RCC 7860 (cell line): ENCODE measurements at regions not wholly inside any gene's neighbourhood (a gene's known extent, or its start where the extent isn't known, plus 50 kb on each side); places are given as distances from the start of the nearest gene placed in this dataset.

Experiments
- DNase-seq: peaks from one replicate; pipeline ENCODE4 v3.0.0-alpha.2; 2015; ENCODE audit warnings: low spot score
- FAIRE-seq: peaks from 2 replicates; lab custom pipeline; 2012; peaks lifted over from hg19 to GRCh38; lab: Jason Lieb, UNC

GRCh38 chrX:39576041-39576872 lies 521.5 kb downstream of the BCOR start:
- FAIRE-seq (no peak), DNase-seq (no peak)

GRCh38 chrX:39577206-39577984 lies 520.4 kb downstream of the BCOR start:
- DNase-seq = no peak
- FAIRE-seq = no peak

DNA sequence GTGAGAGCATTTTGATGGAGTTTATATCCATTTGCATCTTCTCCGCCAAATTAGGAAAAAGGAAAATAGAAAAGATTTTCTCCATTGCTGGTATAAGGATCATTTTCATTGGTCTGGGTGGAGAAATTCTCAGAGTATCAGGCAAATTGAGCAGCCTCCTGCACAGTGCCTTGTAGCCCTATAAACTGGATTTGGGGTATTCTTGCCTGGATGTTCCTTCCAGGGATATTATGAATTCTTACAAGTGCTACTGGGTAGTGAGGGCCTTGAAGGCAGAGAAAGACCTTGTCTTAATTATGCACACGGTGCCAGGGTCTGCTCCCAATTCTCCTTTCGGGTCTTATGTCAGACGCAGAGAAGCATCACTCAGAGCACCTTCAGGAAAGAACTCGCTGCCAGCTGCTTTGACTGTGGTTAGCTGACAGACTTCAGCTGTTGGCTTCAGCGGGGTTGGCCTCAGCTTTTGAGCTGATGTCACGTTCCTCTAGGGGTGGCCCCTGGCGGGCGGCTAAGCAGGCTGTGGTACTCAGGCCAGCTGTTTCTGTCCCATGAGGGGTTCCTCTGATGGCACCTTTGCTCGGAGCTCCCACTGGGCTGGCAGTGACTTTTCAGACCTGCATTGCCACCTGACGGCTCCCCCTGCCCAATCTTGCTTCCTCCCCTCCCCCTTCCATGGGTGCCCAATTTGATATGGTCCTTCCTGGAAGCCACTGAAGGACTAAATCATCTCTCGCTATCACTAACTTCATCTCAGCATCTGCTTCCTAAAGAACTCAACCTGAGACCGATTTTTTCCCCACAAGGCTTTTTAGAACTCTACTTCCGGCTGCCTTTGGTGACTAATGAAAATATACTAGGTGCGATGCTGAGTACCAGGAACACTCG lies 519.5 kb downstream of the BCOR start:
- FAIRE-seq = no peak
- DNase-seq = no peak

GRCh38 chrX:39580043-39580442 lies 517.7 kb downstream of the BCOR start:
- FAIRE-seq (no peak), DNase-seq (no peak)

DNA sequence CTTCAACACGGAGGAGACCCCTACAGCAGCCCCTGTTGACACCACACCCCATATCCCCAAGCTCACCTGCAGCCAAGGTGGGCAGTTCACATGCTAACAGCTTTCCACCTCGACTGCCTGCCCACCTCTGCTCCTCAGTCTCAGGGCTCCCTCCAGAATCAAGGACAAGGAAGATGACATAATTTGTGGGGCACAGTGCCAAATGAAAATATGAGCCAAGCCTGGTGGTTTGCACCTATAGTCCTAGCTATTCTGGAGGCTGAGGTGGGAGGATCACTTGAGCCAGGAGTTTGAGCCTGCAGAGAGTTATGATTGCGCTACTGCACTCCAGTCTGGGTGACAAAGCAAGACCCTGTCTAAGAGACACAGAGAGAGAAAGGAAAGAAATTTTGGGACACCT lies 516.3 kb downstream of the BCOR start:
- FAIRE-seq = no peak

DNA sequence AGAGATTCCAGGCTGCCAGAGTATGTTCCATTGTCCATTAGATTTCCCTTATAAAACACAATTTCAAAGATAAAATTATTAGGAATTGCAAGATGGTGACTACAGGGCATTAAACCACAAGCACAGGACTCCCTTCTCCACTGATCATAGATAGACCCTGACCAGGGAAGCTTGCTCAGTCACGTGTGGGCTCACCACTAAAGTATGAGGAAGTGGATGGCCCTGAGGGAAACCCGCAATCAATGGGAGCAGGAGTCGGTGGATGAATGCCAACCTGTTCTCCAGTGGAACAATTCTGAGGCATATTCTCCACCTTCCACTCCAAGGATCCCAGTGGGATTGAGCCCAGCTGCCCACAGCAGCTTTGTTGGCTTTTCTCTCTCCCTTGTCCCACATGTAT lies 515.7 kb downstream of the BCOR start:
- DNase-seq (peak; percentile 32), FAIRE-seq (peak; percentile 76)

More for the DNA sequence above, 516.3 kb downstream of the BCOR start:
- no peak for DNase-seq

DNA sequence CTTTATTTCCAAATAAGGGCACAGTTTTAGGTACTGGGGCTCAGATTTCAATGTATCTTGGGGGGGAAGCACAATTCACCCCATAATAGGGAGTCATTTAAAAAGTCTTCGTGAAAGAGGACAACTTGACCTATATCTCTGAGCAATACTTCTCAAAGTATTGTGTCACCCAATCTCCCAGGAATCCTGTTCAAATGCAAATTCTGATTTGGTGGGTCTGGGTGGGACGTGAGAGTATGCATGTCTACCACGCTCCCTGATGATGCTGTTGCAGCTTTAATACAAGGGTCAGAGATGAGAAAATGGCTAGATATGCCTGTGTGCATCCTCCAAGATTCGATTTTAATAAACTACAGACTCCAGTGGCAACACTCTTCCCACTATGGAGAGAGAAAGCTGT lies 514.8 kb downstream of the BCOR start:
- no peak for DNase-seq
- no peak for FAIRE-seq

DNA sequence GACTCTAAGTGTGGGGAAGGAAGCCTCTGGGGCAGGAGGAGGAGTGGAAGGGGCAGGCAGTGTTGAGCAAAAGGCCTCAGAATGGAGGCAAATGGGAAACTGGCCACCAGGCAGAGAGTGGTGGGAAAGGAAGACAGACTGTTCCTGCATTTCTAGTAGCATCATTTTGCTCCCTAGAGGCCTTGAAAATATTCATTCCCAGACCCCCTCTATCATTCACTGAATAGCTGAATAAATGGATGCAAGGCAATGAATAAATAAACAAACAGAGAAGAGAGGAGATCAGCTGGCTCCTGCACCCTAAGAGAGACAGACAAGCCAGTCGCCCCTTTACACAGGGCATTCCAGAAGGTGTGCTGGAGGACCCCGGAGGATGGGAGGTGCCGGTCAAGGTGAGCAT lies 511.9 kb downstream of the BCOR start:
- DNase-seq (no peak), FAIRE-seq (no peak)

GRCh38 chrX:39586359-39586758 lies 511.4 kb downstream of the BCOR start:
- no peak for DNase-seq
- no peak for FAIRE-seq

DNA sequence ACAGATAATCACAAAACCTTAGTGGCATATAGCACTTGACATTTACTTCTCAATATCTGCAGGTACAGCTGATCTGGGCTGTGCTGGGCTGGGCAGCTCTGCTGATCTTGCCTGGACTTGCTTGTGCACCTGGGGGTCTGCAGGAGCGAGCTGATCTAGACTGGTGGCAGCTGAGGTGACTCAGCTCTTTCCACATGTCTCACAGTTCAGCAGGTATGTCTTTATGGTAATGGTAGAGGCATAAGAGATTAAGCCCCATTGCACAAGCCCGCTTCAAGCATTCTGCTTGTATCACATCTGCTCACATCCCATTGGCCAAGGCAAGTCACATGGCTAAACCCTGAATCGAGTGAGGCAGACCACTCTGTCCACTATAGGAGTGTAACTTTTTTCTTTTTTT lies 506.7 kb downstream of the BCOR start:
- DNase-seq = no peak
- FAIRE-seq = no peak

DNA sequence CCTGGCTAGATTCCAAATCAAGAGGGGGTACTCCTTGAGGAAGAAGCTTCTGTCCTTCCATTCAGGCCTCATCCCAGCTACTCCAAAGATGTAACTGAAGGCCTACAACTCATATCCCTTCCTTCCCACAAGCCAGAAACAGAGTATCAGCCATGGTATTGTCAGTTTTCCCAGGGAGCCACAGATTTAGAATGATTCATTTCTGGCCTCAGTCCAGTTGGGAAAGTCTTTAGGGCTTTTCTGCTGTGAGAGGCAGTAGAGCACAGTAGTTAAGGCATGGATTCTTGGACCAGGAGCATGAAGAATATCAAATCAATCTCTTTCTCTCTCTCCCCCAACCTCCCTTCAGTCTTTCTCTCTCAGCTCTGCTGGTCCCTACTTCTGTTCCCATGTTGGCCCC lies 505.0 kb downstream of the BCOR start:
- FAIRE-seq (no peak), DNase-seq (no peak)

DNA sequence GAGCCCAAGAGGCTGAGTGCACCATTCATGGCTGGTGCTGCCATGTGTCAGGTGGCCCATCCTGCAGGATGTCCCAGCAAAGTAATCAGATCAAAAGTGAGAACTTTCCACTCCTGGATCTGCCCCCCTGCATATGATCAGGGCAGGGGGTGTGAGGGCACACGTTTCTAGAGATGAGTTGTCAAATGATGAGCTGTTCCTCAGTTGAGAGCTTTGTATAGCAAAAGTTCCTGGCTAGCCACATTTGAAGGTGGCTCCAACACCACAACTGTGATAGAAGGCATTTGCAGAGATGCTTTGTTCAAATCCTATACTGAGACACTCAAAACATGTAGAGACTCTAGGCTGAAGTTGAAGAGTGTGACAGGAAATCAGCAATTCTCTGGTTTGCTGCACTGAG lies 501.8 kb downstream of the BCOR start:
- no peak for DNase-seq
- no peak for FAIRE-seq

DNA sequence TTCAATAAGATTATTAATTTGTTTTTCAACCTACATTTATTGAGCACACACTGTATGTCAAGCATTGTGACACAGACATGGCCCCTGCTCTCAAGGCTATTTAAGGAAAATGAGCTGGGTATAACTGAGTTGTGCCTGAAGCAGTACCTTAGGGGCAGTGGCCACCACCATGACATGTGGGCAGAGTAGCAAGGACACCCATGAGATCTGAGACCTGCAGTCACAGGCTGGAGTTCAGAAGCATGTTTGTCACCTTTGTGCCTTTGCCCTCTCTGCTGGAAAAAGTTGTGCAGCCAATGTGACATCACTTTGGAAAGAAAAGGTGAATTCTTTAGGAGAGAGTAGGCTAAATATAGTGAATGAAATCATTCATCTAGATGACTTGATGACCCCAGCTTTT lies 501.3 kb downstream of the BCOR start:
- DNase-seq (no peak), FAIRE-seq (no peak)

GRCh38 chrX:39599339-39599738 lies 498.4 kb downstream of the BCOR start:
- no peak for FAIRE-seq
- no peak for DNase-seq

DNA sequence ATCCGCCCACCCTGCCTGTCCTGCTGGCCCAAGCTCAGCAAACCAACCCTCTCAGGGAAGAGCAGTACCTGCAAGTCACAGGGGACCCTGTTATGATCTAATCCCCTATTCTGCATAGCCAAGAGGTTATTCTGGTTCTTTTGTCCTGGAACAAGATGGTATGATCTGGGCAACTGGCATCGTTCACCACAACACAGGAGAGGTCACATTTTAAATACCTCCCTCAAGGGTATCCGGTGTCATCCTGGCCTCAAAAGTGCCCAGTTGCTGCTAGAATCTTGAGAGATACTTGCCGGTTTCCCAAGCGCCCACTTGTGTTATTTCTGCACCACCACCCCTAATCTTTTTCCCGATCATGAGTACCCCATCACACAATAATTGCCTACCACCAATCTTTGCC lies 497.5 kb downstream of the BCOR start:
- FAIRE-seq (no peak), DNase-seq (no peak)

DNA sequence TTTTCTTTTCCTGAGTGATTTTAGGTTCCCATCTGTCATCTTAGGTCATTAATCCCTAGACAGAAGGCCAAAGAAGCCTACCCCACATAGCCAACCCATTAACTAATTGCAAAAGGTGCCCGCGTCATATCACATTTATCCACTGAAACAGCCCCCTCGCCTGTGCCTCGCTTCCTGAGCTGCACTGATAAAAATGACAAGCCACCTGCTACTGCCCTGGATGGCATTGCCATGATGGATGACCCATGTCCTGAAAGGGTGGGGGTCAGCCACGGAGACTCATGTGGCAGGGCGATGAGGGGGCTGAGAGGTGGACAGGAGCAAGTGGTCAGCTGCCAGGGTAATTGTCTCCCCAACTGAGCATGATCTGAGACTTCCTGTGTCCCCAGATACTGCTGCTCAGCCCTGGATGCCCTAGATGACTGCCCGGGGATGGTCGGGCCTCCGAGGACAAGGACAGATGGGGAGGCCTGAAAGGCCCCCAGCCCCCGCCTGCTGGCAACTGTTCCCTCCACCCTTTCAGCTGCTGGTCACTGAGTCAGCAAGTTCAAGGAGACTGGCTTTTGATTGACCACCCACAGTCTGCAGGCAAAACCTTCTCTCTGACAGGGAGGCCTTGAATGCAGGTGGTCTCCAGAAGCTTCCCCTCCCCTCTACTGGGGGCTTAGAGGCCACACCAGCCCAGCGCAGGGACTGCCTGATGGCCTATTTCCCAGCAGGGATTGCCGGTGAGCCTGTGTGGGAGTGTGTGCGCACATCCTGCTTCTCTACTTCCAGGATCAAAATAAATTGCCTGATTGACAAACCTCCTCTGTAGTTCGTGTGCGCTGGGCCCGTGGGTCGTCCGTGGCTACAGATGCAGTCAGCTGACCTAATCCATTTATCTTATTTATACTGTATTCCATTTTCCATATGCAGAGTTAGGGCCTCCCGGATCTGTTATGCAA lies 496.3 kb downstream of the BCOR start:
- FAIRE-seq = no peak
- DNase-seq = no peak

- DNase-seq = no peak
- FAIRE-seq = no peak
These were observed 495.6 kb downstream of the BCOR start for GRCh38 chrX:39602195-39602594.

DNA sequence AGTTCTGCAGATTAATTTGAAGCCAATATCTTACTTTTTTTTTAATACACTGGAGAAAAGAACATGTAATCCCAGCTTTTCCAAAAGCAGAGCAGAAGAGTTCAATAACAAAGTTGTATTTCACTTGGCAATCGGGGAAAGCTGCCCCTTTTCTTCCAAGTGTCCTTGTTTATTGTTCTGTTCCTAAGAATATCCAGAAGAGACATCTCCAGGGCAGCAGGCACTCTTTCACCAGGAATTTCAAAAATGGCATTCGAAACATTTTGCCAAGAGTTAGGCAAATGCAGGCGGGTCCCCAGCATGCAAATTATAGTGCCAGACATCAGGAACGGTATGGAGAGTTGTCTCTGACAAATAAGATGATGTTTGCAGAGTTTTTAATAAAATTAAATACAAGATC lies 494.5 kb downstream of the BCOR start:
- DNase-seq = no peak
- no peak for FAIRE-seq

- DNase-seq (no peak), FAIRE-seq (no peak)
These were observed 492.6 kb downstream of the BCOR start for GRCh38 chrX:39605183-39605582.

- FAIRE-seq (no peak), DNase-seq (no peak)
These were observed 491.9 kb downstream of the BCOR start for GRCh38 chrX:39605866-39606265.
